Posterior cingulate gyrus (tissue), 11 donors: ENCODE measurements at regions not wholly inside any gene's neighbourhood (a gene's known extent, or its start where the extent isn't known, plus 50 kb on each side); places are given as distances from the start of the nearest gene placed in this dataset.

Source experiments
- DNase-seq, 10 donors: peaks; one replicate each; pipeline versions ENCODE4 v3.0.0 to v3.0.0-alpha.2; 2020 to 2021; ENCODE audit warnings: mixed read lengths in 3 of 10
- intact Hi-C: fragments of 100-400 bp; cut with DNase I; formaldehyde crosslinking; loops from one replicate; pipeline ENCODE4 v1.15.1; 2023

- intact Hi-C loops: no loop called here
- DNase-seq: peak in 1 of 10 donors; percentile 71
Observed at GRCh38 chr17:63232565-63233310, 213.4 kb downstream of the CYB561 start.

GRCh38 chr17:63240106-63240505 is 206.0 kb downstream of the CYB561 start:
- intact Hi-C loops: no loop called here
- no peak for DNase-seq

GRCh38 chr17:63246344-63246743 is 199.8 kb downstream of the CYB561 start:
- intact Hi-C loops: no loop called here
- no peak for DNase-seq

- intact Hi-C loops: no loop called here
- no peak for DNase-seq
Observed at GRCh38 chr17:63247706-63248105, 198.4 kb downstream of the CYB561 start.

- intact Hi-C loops: no loop called here
- DNase-seq: no peak
Observed at GRCh38 chr17:63249256-63250004, 196.7 kb downstream of the CYB561 start.

- no peak for DNase-seq
- intact Hi-C loops: no loop called here
Observed at GRCh38 chr17:63250830-63251229, 195.3 kb downstream of the CYB561 start.

- intact Hi-C loops: no loop called here
- DNase-seq: peak in 1 of 10 donors; percentile 33
Observed at GRCh38 chr17:63258785-63259184, 187.3 kb downstream of the CYB561 start.

- DNase-seq: no peak
- intact Hi-C loops: no loop called here
Observed at GRCh38 chr17:63262751-63263476, 183.2 kb downstream of the CYB561 start.

- intact Hi-C loops: no loop called here
- no peak for DNase-seq
Observed at GRCh38 chr17:63265526-63265925, 180.6 kb downstream of the CYB561 start.

GRCh38 chr17:63267846-63268245 is 178.3 kb downstream of the CYB561 start:
- intact Hi-C loops: no loop called here
- DNase-seq: no peak

GRCh38 chr17:63268827-63269226 is 177.3 kb downstream of the CYB561 start:
- DNase-seq: no peak
- intact Hi-C loops: no loop called here

- intact Hi-C loops: no loop called here
- no peak for DNase-seq
Observed at GRCh38 chr17:63270610-63271009, 175.5 kb downstream of the CYB561 start.

GRCh38 chr17:63274146-63274545 is 172.0 kb downstream of the CYB561 start:
- no peak for DNase-seq
- intact Hi-C loops: no loop called here

- intact Hi-C loops: no loop called here
- DNase-seq: no peak
Observed at GRCh38 chr17:63275318-63275970, 170.7 kb downstream of the CYB561 start.

GRCh38 chr17:63275971-63276745 is 169.9 kb downstream of the CYB561 start:
- no peak for DNase-seq
- intact Hi-C loops: no loop called here

GRCh38 chr17:63276821-63277220 is 169.3 kb downstream of the CYB561 start:
- DNase-seq: no peak
- intact Hi-C loops: no loop called here

GRCh38 chr17:63277629-63278028 is 168.5 kb downstream of the CYB561 start:
- intact Hi-C loops: no loop called here
- DNase-seq: no peak

- DNase-seq: no peak
- intact Hi-C loops: no loop called here
Observed at GRCh38 chr17:63278728-63279442, 167.2 kb downstream of the CYB561 start.

- intact Hi-C loops: no loop called here
Observed at GRCh38 chr17:63279498-63280230, 166.4 kb downstream of the CYB561 start.

More at GRCh38 chr17:63279498-63280230, 166.4 kb downstream of the CYB561 start:
- DNase-seq: no peak
